IMR-90 (cell line): ENCODE measurements at regions not wholly inside any gene's neighbourhood (a gene's known extent, or its start where the extent isn't known, plus 50 kb on each side); places are given as distances from the start of the nearest gene placed in this dataset.

Experiments
- ATAC-seq: fragments of 200-7000 bp; cut with Tn5 transposase; 2 replicates; pipeline ENCODE4 v1.9.1; 2020; ENCODE audit warnings: low read depth, mild to moderate bottlenecking, moderate library complexity
- BruUV-seq: library from RNA; stranded (reverse); fragments of 400-500 nt; replicated peaks from 2 replicates; lab custom pipeline; 2021; lab: Mats Ljungman, UMichigan
- CTCF ChIA-PET: fragments of 300-600 bp; formaldehyde crosslinking; extraction: SDS; loops from one replicate; lab custom pipeline; 2021; ENCODE audit warnings: antibody characterized with exemption; lab: Yijun Ruan, JAX
- POLR2A ChIA-PET: fragments of 300-600 bp; sonication (Branson Sonifier 250); formaldehyde crosslinking; loops from one replicate; lab custom pipeline; 2022; ENCODE audit warnings: antibody characterized with exemption; ENCODE audit not compliant: unreplicated experiment; lab: Charles Lee
- DNase-seq: peaks from one replicate; pipeline ENCODE4 v3.0.0; 2013
- H2AFZ ChIP-seq: replicated peaks from 2 replicates; pipeline ENCODE3; 2013; ENCODE audit warnings: low read length, mild to moderate bottlenecking; ENCODE audit not compliant: poor library complexity
- H2AK5ac ChIP-seq: 2 replicates; pipeline ENCODE4 v1.6.1; 2013; ENCODE audit warnings: low read depth, low read length, inconsistent platforms
- H2AK9ac ChIP-seq: replicated peaks from 2 replicates; pipeline ENCODE3; 2013; ENCODE audit warnings: mild to moderate bottlenecking, low read depth, low read length, moderate library complexity; ENCODE audit not compliant: poor library complexity
- H2BK120ac ChIP-seq: 2 replicates; pipeline ENCODE4 v1.6.1; 2013; ENCODE audit warnings: low read depth, low read length, inconsistent platforms
- H2BK15ac ChIP-seq: 3 replicates; pipeline ENCODE4 v1.6.1; 2013; ENCODE audit warnings: low read depth, low read length, inconsistent platforms
- H2BK20ac ChIP-seq: 2 replicates; pipeline ENCODE4 v1.6.1; 2013; ENCODE audit warnings: low read depth, mild to moderate bottlenecking, inconsistent platforms, low read length, moderate library complexity
- H2BK5ac ChIP-seq: 2 replicates; pipeline ENCODE4 v1.6.1; 2013; ENCODE audit warnings: mild to moderate bottlenecking, low read depth, low read length, inconsistent platforms; ENCODE audit not compliant: poor library complexity, severe bottlenecking
- H3K14ac ChIP-seq: replicated peaks from 2 replicates; pipeline ENCODE4 v1.6.1; 2013; ENCODE audit warnings: low read depth, low read length, inconsistent platforms
- H3K18ac ChIP-seq: 2 replicates; pipeline ENCODE4 v1.6.1; 2013; ENCODE audit warnings: low read depth, low read length, control low read depth
- H3K23ac ChIP-seq: 2 replicates; pipeline ENCODE4 v1.6.1; 2013; ENCODE audit warnings: low read depth, low read length, inconsistent platforms
- H3K27ac ChIP-seq: 2 replicates; pipeline ENCODE4 v1.5.1; 2013; ENCODE audit warnings: mild to moderate bottlenecking, control low read depth, low read length; ENCODE audit not compliant: insufficient read depth
- H3K27me3 ChIP-seq: 2 replicates; pipeline ENCODE4 v1.6.1; 2013; ENCODE audit warnings: low read length; ENCODE audit not compliant: control insufficient read depth, insufficient read depth
- H3K36me3 ChIP-seq: 2 replicates; pipeline ENCODE4 v1.6.1; 2013; ENCODE audit warnings: low read length, mixed read lengths; ENCODE audit not compliant: control insufficient read depth, insufficient read depth
- H3K4ac ChIP-seq: 2 replicates; pipeline ENCODE4 v1.6.1; 2013; ENCODE audit warnings: low read depth, low read length, inconsistent platforms
- H3K4me1 ChIP-seq: 2 replicates; pipeline ENCODE4 v1.6.1; 2013; ENCODE audit warnings: low read length, mixed read lengths; ENCODE audit not compliant: control insufficient read depth, insufficient read depth
- H3K4me2 ChIP-seq: 2 replicates; pipeline ENCODE4 v1.6.1; 2013; ENCODE audit warnings: low read depth, mild to moderate bottlenecking, control low read depth, low read length, moderate library complexity
- H3K4me3 ChIP-seq: 2 replicates; pipeline ENCODE4 v1.5.1; 2013; ENCODE audit warnings: low read depth, mild to moderate bottlenecking, control low read depth, low read length, moderate library complexity; ENCODE audit not compliant: insufficient read depth
- H3K56ac ChIP-seq: 2 replicates; pipeline ENCODE4 v1.6.1; 2013; ENCODE audit warnings: low read length, inconsistent platforms; ENCODE audit not compliant: insufficient read depth; ENCODE audit errors: extremely low read depth
- H3K79me1 ChIP-seq, 2 experiments: 2 replicates each; pipeline ENCODE4 v1.6.1; 2013; ENCODE audit warnings: low read length in 2 of 2, inconsistent platforms in 1 of 2, low read depth in 1 of 2
- H3K9ac ChIP-seq: 2 replicates; pipeline ENCODE4 v1.6.1; 2013; ENCODE audit warnings: low read depth, low read length, control low read depth
- H3K9me1 ChIP-seq: 2 replicates; pipeline ENCODE4 v1.6.1; 2013; ENCODE audit warnings: low read length, inconsistent platforms; ENCODE audit not compliant: insufficient read depth
- H3K9me3 ChIP-seq: 2 replicates; pipeline ENCODE4 v1.6.1; 2013; ENCODE audit warnings: low read length; ENCODE audit not compliant: control insufficient read depth, insufficient read depth
- H4K20me1 ChIP-seq: 2 replicates; pipeline ENCODE4 v1.6.1; 2013; ENCODE audit warnings: low read length, inconsistent platforms; ENCODE audit not compliant: insufficient read depth
- H4K5ac ChIP-seq: 2 replicates; pipeline ENCODE4 v1.6.1; 2013; ENCODE audit warnings: mild to moderate bottlenecking, low read depth, low read length, control low read depth
- H4K8ac ChIP-seq, 2 experiments: 2 replicates each; pipeline ENCODE4 v1.6.1; 2013; ENCODE audit warnings: low read depth in 2 of 2, low read length in 2 of 2, control low read depth in 1 of 2, inconsistent platforms in 1 of 2
- H4K91ac ChIP-seq: 2 replicates; pipeline ENCODE4 v1.6.1; 2013; ENCODE audit warnings: low read depth, low read length, inconsistent platforms; ENCODE audit not compliant: insufficient read depth
- BHLHE40 ChIP-seq: fragments of 150-350 bp; IDR thresholded peaks from 2 replicates; pipeline ENCODE4 v1.6.1; 2016; ENCODE audit warnings: mild to moderate bottlenecking, low read depth, low read length
- CEBPB ChIP-seq: IDR thresholded peaks from 2 replicates; pipeline ENCODE4 v1.6.1; 2012; ENCODE audit warnings: low read depth, low read length, improper control_type of control experiment
- CHD1 ChIP-seq: IDR thresholded peaks from 2 replicates; pipeline ENCODE4 v1.6.1; 2012; ENCODE audit warnings: low read depth, low read length, improper control_type of control experiment
- FOS ChIP-seq: fragments of 150-350 bp; IDR thresholded peaks from 2 replicates; pipeline ENCODE4 v1.6.1; 2016; ENCODE audit warnings: low read depth, low read length
- MAZ ChIP-seq: IDR thresholded peaks from 2 replicates; pipeline ENCODE4 v1.6.1; 2012; ENCODE audit warnings: low read depth, mild to moderate bottlenecking, low read length, improper control_type of control experiment, moderate library complexity, borderline replicate concordance
- POLR2A ChIP-seq: IDR thresholded peaks from 2 replicates; pipeline ENCODE4 v1.6.1; 2012; ENCODE audit warnings: mild to moderate bottlenecking, low read depth, low read length
- RCOR1 ChIP-seq: IDR thresholded peaks from 2 replicates; pipeline ENCODE4 v1.6.1; 2012; ENCODE audit warnings: mild to moderate bottlenecking, low read length, improper control_type of control experiment; ENCODE audit not compliant: insufficient replicate concordance
- RFX5 ChIP-seq: IDR thresholded peaks from 2 replicates; pipeline ENCODE4 v1.8.0; 2012; ENCODE audit warnings: low read depth, mild to moderate bottlenecking, low read length, moderate library complexity
- SMC3 ChIP-seq: fragments of 150-350 bp; IDR thresholded peaks from 2 replicates; pipeline ENCODE4 v1.6.1; 2016; ENCODE audit warnings: low read depth, mild to moderate bottlenecking, antibody characterized with exemption, low read length, moderate library complexity
- USF2 ChIP-seq: fragments of 150-350 bp; IDR thresholded peaks from 2 replicates; pipeline ENCODE4 v1.6.1; 2017; ENCODE audit warnings: mild to moderate bottlenecking, antibody characterized with exemption, low read length, low read depth
- dilution Hi-C: fragments of 300-500 bp; cut with HindIII; formaldehyde crosslinking; loops from one replicate; pipeline ENCODE4 v1.14.3; 2018; ENCODE audit warnings: low sequenced_read_pairs; ENCODE audit not compliant: unreplicated experiment
- in situ Hi-C: fragments of 300-500 bp; cut with MboI; formaldehyde crosslinking; loops from 3 replicates; pipeline ENCODE4 v1.14.3; 2019; ENCODE audit warnings: low sequenced_read_pairs, inconsistent platforms, mixed read lengths
- intact Hi-C: fragments of 100-400 bp; cut with micrococcal nuclease; formaldehyde crosslinking; loops from 2 replicates; pipeline ENCODE4 v1.10.0; 2022

- ATAC-seq = no peak
- no peak overlapping the region for H4K8ac ChIP-seq
- no peak overlapping the region for H2AK9ac ChIP-seq
- no peak overlapping the region for H2BK5ac ChIP-seq
- no peaks in the 10 kb centered on the region for H3K4me1 ChIP-seq
- no peak overlapping the region for H2AFZ ChIP-seq
- H4K20me1 ChIP-seq = no peaks in the 10 kb centered on the region
- no peak for TF ChIP-seq POLR2A
- no peak for TF ChIP-seq CHD1
- TF ChIP-seq SMC3 = no peak
- no peak for TF ChIP-seq FOS
- TF ChIP-seq RFX5 = no peak
- TF ChIP-seq CEBPB = no peak
- TF ChIP-seq MAZ = no peak
- no peak for TF ChIP-seq BHLHE40
- TF ChIP-seq USF2 = no peak
- no peak for TF ChIP-seq RCOR1
- H4K91ac ChIP-seq = no peak overlapping the region
- ChIA-PET CTCF (interaction anchor here (0.7 kb wide), 1 partner anchor 16 kb away, joined by 3 read pairs; no protein-coding TSS in a partner anchor), POLR2A (no interaction called here)
- dilution Hi-C loops (no loop called here), in situ Hi-C loops (no loop called here), intact Hi-C loops (no loop called here)
- H3K18ac ChIP-seq = no peak overlapping the region
- H2AK5ac ChIP-seq = no peak overlapping the region
- H3K4me2 ChIP-seq = no peak overlapping the region
- no peaks in the 10 kb centered on the region for H3K36me3 ChIP-seq
- H3K23ac ChIP-seq = no peak overlapping the region
- no peak overlapping the region for H2BK120ac ChIP-seq
- no TSS peak for BruUV-seq
- no peaks in the 10 kb centered on the region; the same call in 1 of the 2 replicates for H3K9me1 ChIP-seq
- no peak overlapping the region for H2BK15ac ChIP-seq
- no peak overlapping the region for H3K27ac ChIP-seq
- no peaks in the 10 kb centered on the region for H3K79me1 ChIP-seq
- no peak overlapping the region for H3K56ac ChIP-seq
- no peak overlapping the region for H3K4ac ChIP-seq
- H2BK20ac ChIP-seq = no peak overlapping the region
- H3K14ac ChIP-seq = no peak overlapping the region
- H3K9ac ChIP-seq = no peak overlapping the region
- DNase-seq = no peak
- no peaks in the 10 kb centered on the region for H3K9me3 ChIP-seq
- no peak overlapping the region for H3K4me3 ChIP-seq
- H3K27me3 ChIP-seq = no peaks in the 10 kb centered on the region
- H4K5ac ChIP-seq = no peak overlapping the region
Measured at GRCh38 chr18:39419315-39419714, 1853.7 kb upstream of the CELF4 start.
